ENCODE measurements at regions not wholly inside any gene's neighbourhood (a gene's known extent, or its start where the extent isn't known, plus 50 kb on each side); places are given as distances from the start of the nearest gene placed in this dataset.
"Not testable (repeated sequence)": the region's sequence is repeated elsewhere in the genome, so short reads cannot be mapped to it uniquely, and the experiment has no call there.

GRCh38 chr15:30803703-30804102, 100.0 kb upstream of the FAN1 start:
- H3K4me1 ChIP-seq (ENCODE audit: control insufficient read depth, insufficient read depth, low read length); intact Hi-C loops (cut with DNase I); DNase-seq; H3K9me3 ChIP-seq (ENCODE audit: control insufficient read depth, low read length); H3K4me3 ChIP-seq (ENCODE audit: low read length); H3K27ac ChIP-seq (ENCODE audit: low read length); H3K27me3 ChIP-seq (ENCODE audit: control insufficient read depth, insufficient read depth); ATAC-seq: not testable (repeated sequence)
- WGBS = 92% methylated on average over 15 of the region's 15 CpGs

- no peak for DNase-seq
- H3K9me3 ChIP-seq (ENCODE audit: control insufficient read depth, low read length) = no peaks in the 10 kb centered on the region
- H3K27me3 ChIP-seq (ENCODE audit: control insufficient read depth, insufficient read depth) = no peaks in the 10 kb centered on the region
- WGBS = 85% methylated on average over 19 of the region's 19 CpGs
- no peak overlapping the region for H3K4me3 ChIP-seq (ENCODE audit: low read length)
- no peaks in the 10 kb centered on the region for H3K4me1 ChIP-seq (ENCODE audit: control insufficient read depth, insufficient read depth, low read length)
- ATAC-seq = no peak
- intact Hi-C loops (cut with DNase I) = no loop called here
- no peak overlapping the region for H3K27ac ChIP-seq (ENCODE audit: low read length)
These were observed 87.3 kb upstream of the FAN1 start for GRCh38 chr15:30816430-30816829.

- H3K27ac ChIP-seq (ENCODE audit: low read length); H3K9me3 ChIP-seq (ENCODE audit: control insufficient read depth, low read length); H3K4me1 ChIP-seq (ENCODE audit: control insufficient read depth, insufficient read depth, low read length); intact Hi-C loops (cut with DNase I); H3K27me3 ChIP-seq (ENCODE audit: control insufficient read depth, insufficient read depth): not testable (repeated sequence)
- DNase-seq (peak in 2 of 3 donors; percentile 59 to 73), ATAC-seq (peak in 1 of 2 donors; percentile 65)
- H3K4me3 ChIP-seq (ENCODE audit: low read length) = peak overlapping the region; percentile 40
- 75% methylated on average over 15 of the region's 15 CpGs for WGBS
These were observed 80.5 kb upstream of the FAN1 start for GRCh38 chr15:30823068-30823813.

GRCh38 chr15:30824518-30825195, 79.1 kb upstream of the FAN1 start:
- intact Hi-C loops (cut with DNase I) = no loop called here
- ATAC-seq (no peak), DNase-seq (no peak)
- WGBS = 66% methylated on average over 14 of the region's 14 CpGs
- H3K4me3 ChIP-seq (ENCODE audit: low read length) = no peak overlapping the region
- no peak overlapping the region for H3K27ac ChIP-seq (ENCODE audit: low read length)
- no peaks in the 10 kb centered on the region for H3K27me3 ChIP-seq (ENCODE audit: control insufficient read depth, insufficient read depth)
- no peaks in the 10 kb centered on the region for H3K4me1 ChIP-seq (ENCODE audit: control insufficient read depth, insufficient read depth, low read length)
- H3K9me3 ChIP-seq (ENCODE audit: control insufficient read depth, low read length) = no peaks in the 10 kb centered on the region

- WGBS = 87% methylated on average over 10 of the region's 10 CpGs
- intact Hi-C loops (cut with DNase I) = no loop called here
These were observed 76.0 kb upstream of the FAN1 start for GRCh38 chr15:30827625-30828303.

GRCh38 chr15:30828304-30828639, 75.4 kb upstream of the FAN1 start:
- H3K27ac ChIP-seq (ENCODE audit: low read length); H3K9me3 ChIP-seq (ENCODE audit: control insufficient read depth, low read length); intact Hi-C loops (cut with DNase I); DNase-seq; H3K4me3 ChIP-seq (ENCODE audit: low read length); H3K27me3 ChIP-seq (ENCODE audit: control insufficient read depth, insufficient read depth); H3K4me1 ChIP-seq (ENCODE audit: control insufficient read depth, insufficient read depth, low read length): not testable (repeated sequence)
- peak; percentile 52 to 59 for ATAC-seq
- WGBS = 34% methylated on average over 6 of the region's 8 CpGs

More at GRCh38 chr15:30827625-30828303, 76.0 kb upstream of the FAN1 start:
- no peak for ATAC-seq
- Histone ChIP-seq H3K4me3 (ENCODE audit: low read length) (no peak overlapping the region), H3K27ac (ENCODE audit: low read length) (no peak overlapping the region), H3K27me3 (ENCODE audit: control insufficient read depth, insufficient read depth) (no peaks in the 10 kb centered on the region), H3K4me1 (ENCODE audit: control insufficient read depth, insufficient read depth, low read length) (no peaks in the 10 kb centered on the region), H3K9me3 (ENCODE audit: control insufficient read depth, low read length) (no peaks in the 10 kb centered on the region)
- no peak for DNase-seq

- Histone ChIP-seq H3K9me3 (ENCODE audit: control insufficient read depth, low read length) (no peaks in the 10 kb centered on the region), H3K4me1 (ENCODE audit: control insufficient read depth, insufficient read depth, low read length) (no peaks in the 10 kb centered on the region), H3K4me3 (ENCODE audit: low read length) (no peak overlapping the region), H3K27ac (ENCODE audit: low read length) (no peak overlapping the region), H3K27me3 (ENCODE audit: control insufficient read depth, insufficient read depth) (no peaks in the 10 kb centered on the region)
- DNase-seq (no peak), ATAC-seq (no peak)
- intact Hi-C loops (cut with DNase I) = no loop called here
- WGBS = 89% methylated on average over 4 of the region's 4 CpGs
These were observed 72.8 kb upstream of the FAN1 start for GRCh38 chr15:30830961-30831360.

GRCh38 chr15:30833379-30833778, 70.3 kb upstream of the FAN1 start:
- H3K4me1 ChIP-seq (ENCODE audit: control insufficient read depth, insufficient read depth, low read length); DNase-seq; H3K27me3 ChIP-seq (ENCODE audit: control insufficient read depth, insufficient read depth); H3K27ac ChIP-seq (ENCODE audit: low read length); ATAC-seq; H3K4me3 ChIP-seq (ENCODE audit: low read length); H3K9me3 ChIP-seq (ENCODE audit: control insufficient read depth, low read length); intact Hi-C loops (cut with DNase I): not testable (repeated sequence)
- 87% methylated on average over 7 of the region's 7 CpGs for WGBS

- whole genome bisulfite sequencing = 92% methylated on average over 2 of the region's 2 CpGs
- H3K4me1 ChIP-seq (ENCODE audit: control insufficient read depth, insufficient read depth, low read length); ATAC-seq; intact Hi-C loops (cut with DNase I); DNase-seq; H3K27me3 ChIP-seq (ENCODE audit: control insufficient read depth, insufficient read depth); H3K27ac ChIP-seq (ENCODE audit: low read length); H3K4me3 ChIP-seq (ENCODE audit: low read length); H3K9me3 ChIP-seq (ENCODE audit: control insufficient read depth, low read length): not testable (repeated sequence)
These were observed 62.1 kb upstream of the FAN1 start for GRCh38 chr15:30841639-30842038.

- H3K4me1 ChIP-seq (ENCODE audit: control insufficient read depth, insufficient read depth, low read length); H3K9me3 ChIP-seq (ENCODE audit: control insufficient read depth, low read length); H3K27me3 ChIP-seq (ENCODE audit: control insufficient read depth, insufficient read depth); ATAC-seq; H3K4me3 ChIP-seq (ENCODE audit: low read length); intact Hi-C loops (cut with DNase I); DNase-seq; H3K27ac ChIP-seq (ENCODE audit: low read length): not testable (repeated sequence)
- 42% methylated on average over 5 of the region's 5 CpGs for WGBS
These were observed 60.8 kb upstream of the FAN1 start for GRCh38 chr15:30842798-30843472.

GRCh38 chr15:30845536-30845935, 58.2 kb upstream of the FAN1 start:
- H3K9me3 ChIP-seq (ENCODE audit: control insufficient read depth, low read length); H3K27ac ChIP-seq (ENCODE audit: low read length); H3K4me1 ChIP-seq (ENCODE audit: control insufficient read depth, insufficient read depth, low read length); H3K4me3 ChIP-seq (ENCODE audit: low read length); DNase-seq; ATAC-seq; H3K27me3 ChIP-seq (ENCODE audit: control insufficient read depth, insufficient read depth); intact Hi-C loops (cut with DNase I): not testable (repeated sequence)
- 83% methylated on average over 1 of the region's 1 CpG for WGBS

All from right cardiac atrium (tissue), 5 donors.